ENCODE measurements at regions not wholly inside any gene's neighbourhood (a gene's known extent, or its start where the extent isn't known, plus 50 kb on each side); places are given as distances from the start of the nearest gene placed in this dataset.

- no peak for TF ChIP-seq POLR2AphosphoS5 (IDR thresholded peaks at IDR 0.05; ENCODE audit: low read depth)
- peak; percentile 91 for TF ChIP-seq SPI1 (IDR thresholded peaks at IDR 0.05; ENCODE audit: borderline replicate concordance, low read depth)
- no peak for TF ChIP-seq CTCF (IDR thresholded peaks at IDR 0.05; ENCODE audit: insufficient read depth, low read length)
- Histone ChIP-seq H3K4me3 (replicated peaks; ENCODE audit: insufficient read depth, low read length) (no peak overlapping the region), H3K27ac (replicated peaks) (no peak overlapping the region), H3K27me3 (ENCODE audit: insufficient read depth, poor library complexity, severe bottlenecking) (no peaks in the 10 kb centered on the region)
- peak in 1 of 2 experiments; percentile 31 for DNase-seq (ENCODE audit: low read depth in 1 of 2, low spot score in 1 of 2)
Observed at GRCh38 chr1:90325168-90325567, 330.3 kb downstream of the ZNF326 start.

GRCh38 chr1:90322186-90322585, 327.3 kb downstream of the ZNF326 start:
- DNase-seq (ENCODE audit: low read depth in 1 of 2, low spot score in 1 of 2), result no peak
- no peak overlapping the region for H3K4me3 ChIP-seq (replicated peaks; ENCODE audit: insufficient read depth, low read length)
- no peak for TF ChIP-seq GABPA (IDR thresholded peaks at IDR 0.05; ENCODE audit: low read depth)
- no peak for TF ChIP-seq POLR2AphosphoS5 (IDR thresholded peaks at IDR 0.05; ENCODE audit: low read depth)
- TF ChIP-seq REST (IDR thresholded peaks at IDR 0.05; ENCODE audit: insufficient replicate concordance, low read depth), result no peak
- TF ChIP-seq SPI1 (IDR thresholded peaks at IDR 0.05; ENCODE audit: borderline replicate concordance, low read depth), result no peak
- TF ChIP-seq CTCF (IDR thresholded peaks at IDR 0.05; ENCODE audit: insufficient read depth, low read length), result no peak
- no peaks in the 10 kb centered on the region for H3K27me3 ChIP-seq (ENCODE audit: insufficient read depth, poor library complexity, severe bottlenecking)
- H3K27ac ChIP-seq (replicated peaks), result no peak overlapping the region

GRCh38 chr1:90319918-90320317, 325.0 kb downstream of the ZNF326 start:
- DNase-seq (ENCODE audit: low read depth in 1 of 2, low spot score in 1 of 2), result no peak
- Histone ChIP-seq H3K27me3 (ENCODE audit: insufficient read depth, poor library complexity, severe bottlenecking) (no peaks in the 10 kb centered on the region), H3K4me3 (replicated peaks; ENCODE audit: insufficient read depth, low read length) (no peak overlapping the region), H3K27ac (replicated peaks) (no peak overlapping the region)
- TF ChIP-seq REST (IDR thresholded peaks at IDR 0.05; ENCODE audit: insufficient replicate concordance, low read depth), result no peak
- no peak for TF ChIP-seq SPI1 (IDR thresholded peaks at IDR 0.05; ENCODE audit: borderline replicate concordance, low read depth)
- TF ChIP-seq GABPA (IDR thresholded peaks at IDR 0.05; ENCODE audit: low read depth), result no peak
- TF ChIP-seq POLR2AphosphoS5 (IDR thresholded peaks at IDR 0.05; ENCODE audit: low read depth), result no peak

- TF ChIP-seq SPI1 (IDR thresholded peaks at IDR 0.05; ENCODE audit: borderline replicate concordance, low read depth) (no peak), REST (IDR thresholded peaks at IDR 0.05; ENCODE audit: insufficient replicate concordance, low read depth) (no peak), CTCF (IDR thresholded peaks at IDR 0.05; ENCODE audit: insufficient read depth, low read length) (no peak), GABPA (IDR thresholded peaks at IDR 0.05; ENCODE audit: low read depth) (no peak)
- Histone ChIP-seq H3K27me3 (ENCODE audit: insufficient read depth, poor library complexity, severe bottlenecking) (no peaks in the 10 kb centered on the region), H3K27ac (replicated peaks) (no peak overlapping the region), H3K4me3 (replicated peaks; ENCODE audit: insufficient read depth, low read length) (no peak overlapping the region)
- no peak for DNase-seq (ENCODE audit: low read depth in 1 of 2, low spot score in 1 of 2)
Observed at GRCh38 chr1:90318431-90318830, 323.5 kb downstream of the ZNF326 start.

Data from HL-60 (cell line).